IMR-90 (cell line): ENCODE measurements at regions not wholly inside any gene's neighbourhood (a gene's known extent, or its start where the extent isn't known, plus 50 kb on each side); places are given as distances from the start of the nearest gene placed in this dataset.

Experiments
- ATAC-seq: fragments of 200-7000 bp; cut with Tn5 transposase; 2 replicates; pipeline ENCODE4 v1.9.1; 2020; ENCODE audit warnings: low read depth, mild to moderate bottlenecking, moderate library complexity
- BruUV-seq: library from RNA; stranded (reverse); fragments of 400-500 nt; replicated peaks from 2 replicates; lab custom pipeline; 2021; lab: Mats Ljungman, UMichigan
- CTCF ChIA-PET: fragments of 300-600 bp; formaldehyde crosslinking; extraction: SDS; loops from one replicate; lab custom pipeline; 2021; ENCODE audit warnings: antibody characterized with exemption; lab: Yijun Ruan, JAX
- POLR2A ChIA-PET: fragments of 300-600 bp; sonication (Branson Sonifier 250); formaldehyde crosslinking; loops from one replicate; lab custom pipeline; 2022; ENCODE audit warnings: antibody characterized with exemption; ENCODE audit not compliant: unreplicated experiment; lab: Charles Lee
- DNase-seq: peaks from one replicate; pipeline ENCODE4 v3.0.0; 2013
- H2AFZ ChIP-seq: replicated peaks from 2 replicates; pipeline ENCODE3; 2013; ENCODE audit warnings: low read length, mild to moderate bottlenecking; ENCODE audit not compliant: poor library complexity
- H2AK5ac ChIP-seq: 2 replicates; pipeline ENCODE4 v1.6.1; 2013; ENCODE audit warnings: low read depth, low read length, inconsistent platforms
- H2AK9ac ChIP-seq: replicated peaks from 2 replicates; pipeline ENCODE3; 2013; ENCODE audit warnings: mild to moderate bottlenecking, low read depth, low read length, moderate library complexity; ENCODE audit not compliant: poor library complexity
- H2BK120ac ChIP-seq: 2 replicates; pipeline ENCODE4 v1.6.1; 2013; ENCODE audit warnings: low read depth, low read length, inconsistent platforms
- H2BK15ac ChIP-seq: 3 replicates; pipeline ENCODE4 v1.6.1; 2013; ENCODE audit warnings: low read depth, low read length, inconsistent platforms
- H2BK20ac ChIP-seq: 2 replicates; pipeline ENCODE4 v1.6.1; 2013; ENCODE audit warnings: low read depth, mild to moderate bottlenecking, inconsistent platforms, low read length, moderate library complexity
- H2BK5ac ChIP-seq: 2 replicates; pipeline ENCODE4 v1.6.1; 2013; ENCODE audit warnings: mild to moderate bottlenecking, low read depth, low read length, inconsistent platforms; ENCODE audit not compliant: poor library complexity, severe bottlenecking
- H3K14ac ChIP-seq: replicated peaks from 2 replicates; pipeline ENCODE4 v1.6.1; 2013; ENCODE audit warnings: low read depth, low read length, inconsistent platforms
- H3K18ac ChIP-seq: 2 replicates; pipeline ENCODE4 v1.6.1; 2013; ENCODE audit warnings: low read depth, low read length, control low read depth
- H3K23ac ChIP-seq: 2 replicates; pipeline ENCODE4 v1.6.1; 2013; ENCODE audit warnings: low read depth, low read length, inconsistent platforms
- H3K27ac ChIP-seq: 2 replicates; pipeline ENCODE4 v1.5.1; 2013; ENCODE audit warnings: mild to moderate bottlenecking, control low read depth, low read length; ENCODE audit not compliant: insufficient read depth
- H3K27me3 ChIP-seq: 2 replicates; pipeline ENCODE4 v1.6.1; 2013; ENCODE audit warnings: low read length; ENCODE audit not compliant: control insufficient read depth, insufficient read depth
- H3K36me3 ChIP-seq: 2 replicates; pipeline ENCODE4 v1.6.1; 2013; ENCODE audit warnings: low read length, mixed read lengths; ENCODE audit not compliant: control insufficient read depth, insufficient read depth
- H3K4ac ChIP-seq: 2 replicates; pipeline ENCODE4 v1.6.1; 2013; ENCODE audit warnings: low read depth, low read length, inconsistent platforms
- H3K4me1 ChIP-seq: 2 replicates; pipeline ENCODE4 v1.6.1; 2013; ENCODE audit warnings: low read length, mixed read lengths; ENCODE audit not compliant: control insufficient read depth, insufficient read depth
- H3K4me2 ChIP-seq: 2 replicates; pipeline ENCODE4 v1.6.1; 2013; ENCODE audit warnings: low read depth, mild to moderate bottlenecking, control low read depth, low read length, moderate library complexity
- H3K4me3 ChIP-seq: 2 replicates; pipeline ENCODE4 v1.5.1; 2013; ENCODE audit warnings: low read depth, mild to moderate bottlenecking, control low read depth, low read length, moderate library complexity; ENCODE audit not compliant: insufficient read depth
- H3K56ac ChIP-seq: 2 replicates; pipeline ENCODE4 v1.6.1; 2013; ENCODE audit warnings: low read length, inconsistent platforms; ENCODE audit not compliant: insufficient read depth; ENCODE audit errors: extremely low read depth
- H3K79me1 ChIP-seq, 2 experiments: 2 replicates each; pipeline ENCODE4 v1.6.1; 2013; ENCODE audit warnings: low read length in 2 of 2, inconsistent platforms in 1 of 2, low read depth in 1 of 2
- H3K9ac ChIP-seq: 2 replicates; pipeline ENCODE4 v1.6.1; 2013; ENCODE audit warnings: low read depth, low read length, control low read depth
- H3K9me1 ChIP-seq: 2 replicates; pipeline ENCODE4 v1.6.1; 2013; ENCODE audit warnings: low read length, inconsistent platforms; ENCODE audit not compliant: insufficient read depth
- H3K9me3 ChIP-seq: 2 replicates; pipeline ENCODE4 v1.6.1; 2013; ENCODE audit warnings: low read length; ENCODE audit not compliant: control insufficient read depth, insufficient read depth
- H4K20me1 ChIP-seq: 2 replicates; pipeline ENCODE4 v1.6.1; 2013; ENCODE audit warnings: low read length, inconsistent platforms; ENCODE audit not compliant: insufficient read depth
- H4K5ac ChIP-seq: 2 replicates; pipeline ENCODE4 v1.6.1; 2013; ENCODE audit warnings: mild to moderate bottlenecking, low read depth, low read length, control low read depth
- H4K8ac ChIP-seq, 2 experiments: 2 replicates each; pipeline ENCODE4 v1.6.1; 2013; ENCODE audit warnings: low read depth in 2 of 2, low read length in 2 of 2, control low read depth in 1 of 2, inconsistent platforms in 1 of 2
- H4K91ac ChIP-seq: 2 replicates; pipeline ENCODE4 v1.6.1; 2013; ENCODE audit warnings: low read depth, low read length, inconsistent platforms; ENCODE audit not compliant: insufficient read depth
- BHLHE40 ChIP-seq: fragments of 150-350 bp; IDR thresholded peaks from 2 replicates; pipeline ENCODE4 v1.6.1; 2016; ENCODE audit warnings: mild to moderate bottlenecking, low read depth, low read length
- NFE2L2 ChIP-seq: fragments of 150-350 bp; IDR thresholded peaks from 2 replicates; pipeline ENCODE4 v1.6.1; 2016; ENCODE audit warnings: low read depth, mild to moderate bottlenecking, low read length
- RAD21 ChIP-seq: IDR thresholded peaks from 2 replicates; pipeline ENCODE4 v1.6.1; 2012; ENCODE audit warnings: low read length, improper control_type of control experiment
- SMC3 ChIP-seq: fragments of 150-350 bp; IDR thresholded peaks from 2 replicates; pipeline ENCODE4 v1.6.1; 2016; ENCODE audit warnings: low read depth, mild to moderate bottlenecking, antibody characterized with exemption, low read length, moderate library complexity
- WGBS, 2 experiments: methylation state at CpG; one replicate each; pipeline versions ENCODE4 v1.1.5 to v1.1.7; 2013; ENCODE audit warnings: missing lambda C conversion rate in 2 of 2; ENCODE audit not compliant: insufficient read length in 1 of 2; ENCODE audit errors: extremely low coverage in 2 of 2; 5-methylcytosine and 5-hydroxymethylcytosine counted together
- dilution Hi-C: fragments of 300-500 bp; cut with HindIII; formaldehyde crosslinking; loops from one replicate; pipeline ENCODE4 v1.14.3; 2018; ENCODE audit warnings: low sequenced_read_pairs; ENCODE audit not compliant: unreplicated experiment
- in situ Hi-C: fragments of 300-500 bp; cut with MboI; formaldehyde crosslinking; loops from 3 replicates; pipeline ENCODE4 v1.14.3; 2019; ENCODE audit warnings: low sequenced_read_pairs, inconsistent platforms, mixed read lengths
- intact Hi-C: fragments of 100-400 bp; cut with micrococcal nuclease; formaldehyde crosslinking; loops from 2 replicates; pipeline ENCODE4 v1.10.0; 2022
- TF ChIP-seq, protein P1 (sequence below): fragments of 150-350 bp; IDR thresholded peaks from 2 replicates; pipeline ENCODE4 v1.6.1; 2016; ENCODE audit warnings: low read depth, mild to moderate bottlenecking, low read length, moderate library complexity, borderline replicate concordance

DNA sequence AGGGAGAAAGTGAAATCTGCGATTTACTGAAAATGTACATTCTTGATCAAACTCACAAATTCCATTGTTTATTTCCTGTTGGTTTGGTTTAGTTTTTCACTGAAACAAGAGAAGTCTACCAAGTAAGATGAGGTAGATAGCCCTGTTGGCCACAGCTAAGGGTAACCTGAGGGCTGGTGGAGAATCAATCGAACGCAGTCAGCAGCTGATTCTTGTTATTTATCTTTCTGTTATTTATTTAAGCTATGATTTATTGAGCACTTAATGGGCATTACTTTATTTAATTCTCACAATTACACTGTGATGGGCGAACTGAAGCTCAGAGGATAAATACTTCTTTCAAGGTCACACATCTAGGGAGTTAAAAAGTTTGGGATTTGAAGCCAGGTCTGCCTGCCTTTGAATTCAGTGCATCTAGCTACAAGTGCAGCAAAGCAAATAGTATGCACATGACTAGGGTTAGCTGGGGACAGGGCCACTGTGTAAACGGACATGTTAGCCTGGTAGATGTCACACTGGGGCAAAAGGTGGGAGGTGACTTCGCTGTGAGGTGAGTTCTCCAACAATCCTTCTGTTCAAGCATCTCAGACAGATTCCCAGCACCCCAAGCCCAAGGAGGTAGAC, 106.5 kb upstream of the GADD45A start:
- H2BK120ac ChIP-seq, result no peak overlapping the region
- no CpG with 5 or more reads among the region's 6 CpGs for WGBS, 2 experiments
- CTCF ChIA-PET, result no interaction called here

More for the DNA sequence above, 106.5 kb upstream of the GADD45A start:
- TF ChIP-seq SMC3, result no peak
- no peak for TF ChIP-seq RAD21
- TF ChIP-seq, protein P1, sequence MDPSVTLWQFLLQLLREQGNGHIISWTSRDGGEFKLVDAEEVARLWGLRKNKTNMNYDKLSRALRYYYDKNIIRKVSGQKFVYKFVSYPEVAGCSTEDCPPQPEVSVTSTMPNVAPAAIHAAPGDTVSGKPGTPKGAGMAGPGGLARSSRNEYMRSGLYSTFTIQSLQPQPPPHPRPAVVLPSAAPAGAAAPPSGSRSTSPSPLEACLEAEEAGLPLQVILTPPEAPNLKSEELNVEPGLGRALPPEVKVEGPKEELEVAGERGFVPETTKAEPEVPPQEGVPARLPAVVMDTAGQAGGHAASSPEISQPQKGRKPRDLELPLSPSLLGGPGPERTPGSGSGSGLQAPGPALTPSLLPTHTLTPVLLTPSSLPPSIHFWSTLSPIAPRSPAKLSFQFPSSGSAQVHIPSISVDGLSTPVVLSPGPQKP, result no peak
- TF ChIP-seq NFE2L2, result no peak
- no peak for TF ChIP-seq BHLHE40
- H4K20me1 ChIP-seq, result no peaks in the 10 kb centered on the region
- no peak overlapping the region for H3K56ac ChIP-seq
- no peaks in the 10 kb centered on the region for H3K36me3 ChIP-seq
- H4K91ac ChIP-seq, result no peak overlapping the region
- intact Hi-C loops, result loop anchor here (5.0 kb wide), 1 partner anchor 39 kb away; no protein-coding TSS in a partner anchor
- H3K23ac ChIP-seq, result no peak overlapping the region
- no peaks in the 10 kb centered on the region for H3K79me1 ChIP-seq
- BruUV-seq, result no TSS peak
- H2BK5ac ChIP-seq, result no peak overlapping the region
- POLR2A ChIA-PET, result no interaction called here
- peak overlapping the region; percentile 33 for H2AK9ac ChIP-seq
- no peak overlapping the region for H3K9ac ChIP-seq
- H2AFZ ChIP-seq, result no peak overlapping the region
- in situ Hi-C loops, result no loop called here
- ATAC-seq, result no peak
- no peaks in the 10 kb centered on the region for H3K27me3 ChIP-seq
- H3K9me3 ChIP-seq, result no peaks in the 10 kb centered on the region
- no peak overlapping the region for H3K4ac ChIP-seq
- no peak overlapping the region for H3K27ac ChIP-seq
- no peak overlapping the region for H3K4me3 ChIP-seq
- 0 out of 2 replicates have a peak, but pooled peaks cover 1% of the 10 kb centered on the region for H3K9me1 ChIP-seq
- no peak overlapping the region for H3K18ac ChIP-seq
- H2BK15ac ChIP-seq, result no peak overlapping the region
- H2AK5ac ChIP-seq, result no peak overlapping the region
- H2BK20ac ChIP-seq, result no peak overlapping the region
- dilution Hi-C loops, result no loop called here
- no peak overlapping the region for H4K8ac ChIP-seq
- H3K14ac ChIP-seq, result 0 out of 2 replicates have a peak overlapping the region, but pooled peaks have one; percentile 35
- H3K4me1 ChIP-seq, result peaks cover 7% of the 10 kb centered on the region; the same call in 1 of the 2 replicates
- no peak for DNase-seq
- no peak overlapping the region for H3K4me2 ChIP-seq
- H4K5ac ChIP-seq, result no peak overlapping the region
